ENCODE measurements at regions not wholly inside any gene's neighbourhood (a gene's known extent, or its start where the extent isn't known, plus 50 kb on each side); places are given as distances from the start of the nearest gene placed in this dataset.

DNA sequence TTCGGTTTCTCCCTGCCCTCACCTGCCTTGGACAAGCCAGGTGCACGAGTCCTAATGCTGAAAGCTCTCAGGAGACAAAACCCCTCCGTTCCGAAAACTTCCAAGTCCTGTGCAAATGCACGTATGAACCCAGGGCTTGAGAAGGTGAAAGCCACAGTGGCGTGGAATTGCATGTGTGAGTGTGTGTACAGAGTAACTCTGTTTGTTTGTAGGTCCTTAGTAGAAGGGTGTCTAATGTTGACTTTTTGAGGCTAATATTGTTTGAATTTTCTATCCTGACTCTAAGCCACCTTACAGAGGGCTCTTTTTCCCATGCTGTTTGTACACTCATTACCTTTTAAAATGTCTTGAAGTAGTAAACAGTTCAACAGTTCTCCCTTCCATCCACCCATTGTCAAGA lies 129.1 kb downstream of the FOXA2 start:
- TF ChIP-seq, protein P1, sequence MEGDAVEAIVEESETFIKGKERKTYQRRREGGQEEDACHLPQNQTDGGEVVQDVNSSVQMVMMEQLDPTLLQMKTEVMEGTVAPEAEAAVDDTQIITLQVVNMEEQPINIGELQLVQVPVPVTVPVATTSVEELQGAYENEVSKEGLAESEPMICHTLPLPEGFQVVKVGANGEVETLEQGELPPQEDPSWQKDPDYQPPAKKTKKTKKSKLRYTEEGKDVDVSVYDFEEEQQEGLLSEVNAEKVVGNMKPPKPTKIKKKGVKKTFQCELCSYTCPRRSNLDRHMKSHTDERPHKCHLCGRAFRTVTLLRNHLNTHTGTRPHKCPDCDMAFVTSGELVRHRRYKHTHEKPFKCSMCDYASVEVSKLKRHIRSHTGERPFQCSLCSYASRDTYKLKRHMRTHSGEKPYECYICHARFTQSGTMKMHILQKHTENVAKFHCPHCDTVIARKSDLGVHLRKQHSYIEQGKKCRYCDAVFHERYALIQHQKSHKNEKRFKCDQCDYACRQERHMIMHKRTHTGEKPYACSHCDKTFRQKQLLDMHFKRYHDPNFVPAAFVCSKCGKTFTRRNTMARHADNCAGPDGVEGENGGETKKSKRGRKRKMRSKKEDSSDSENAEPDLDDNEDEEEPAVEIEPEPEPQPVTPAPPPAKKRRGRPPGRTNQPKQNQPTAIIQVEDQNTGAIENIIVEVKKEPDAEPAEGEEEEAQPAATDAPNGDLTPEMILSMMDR (IDR thresholded peaks at IDR 0.05), result no peak
- no peak for TF ChIP-seq POLR2A (IDR thresholded peaks at IDR 0.05)
